ENCODE measurements at regions not wholly inside any gene's neighbourhood (a gene's known extent, or its start where the extent isn't known, plus 50 kb on each side); places are given as distances from the start of the nearest gene placed in this dataset.

GRCh38 chr5:2466966-2467365 is 284.5 kb downstream of the IRX2 start:
- H3K36me3 ChIP-seq = no peaks in the 10 kb centered on the region
- ATAC-seq (no peak), FAIRE-seq (no peak), DNase-seq (no peak)
- intact Hi-C loops (cut with DNase I) = no loop called here
- no peaks in the 10 kb centered on the region for H3K9me3 ChIP-seq
- no peak overlapping the region for H3K27ac ChIP-seq
- 33 to 35% methylated on average over 9 of the region's 9 CpGs for WGBS, 2 donors
- H3K4me3 ChIP-seq = no peak overlapping the region
- peaks cover 0 to 3% (median 0%) of the 10 kb centered on the region in 4 donors for H3K27me3 ChIP-seq
- TF ChIP-seq CTCF (IDR thresholded peaks at IDR 0.05) = no peak
- no peaks in the 10 kb centered on the region for H3K4me1 ChIP-seq

- Histone ChIP-seq H3K36me3 (no peaks in the 10 kb centered on the region), H3K4me1 (no peaks in the 10 kb centered on the region), H3K27ac (no peak overlapping the region), H3K27me3 (peaks cover 0 to 3% (median 0%) of the 10 kb centered on the region in 4 donors), H3K4me3 (no peak overlapping the region), H3K9me3 (no peaks in the 10 kb centered on the region)
- TF ChIP-seq CTCF (IDR thresholded peaks at IDR 0.05) = no peak
- WGBS, 2 donors = 19 to 24% methylated on average over 10 of the region's 10 CpGs
- FAIRE-seq = no peak
- ATAC-seq = no peak
- intact Hi-C loops (cut with DNase I) = no loop called here
- no peak for DNase-seq
Measured at GRCh38 chr5:2465383-2465782, 286.1 kb downstream of the IRX2 start.

GRCh38 chr5:2464141-2464540 is 287.3 kb downstream of the IRX2 start:
- Histone ChIP-seq H3K9me3 (no peaks in the 10 kb centered on the region), H3K4me1 (no peaks in the 10 kb centered on the region), H3K4me3 (no peak overlapping the region), H3K27me3 (peaks cover 0 to 3% (median 0%) of the 10 kb centered on the region in 4 donors), H3K36me3 (no peaks in the 10 kb centered on the region), H3K27ac (no peak overlapping the region)
- no peak for TF ChIP-seq CTCF (IDR thresholded peaks at IDR 0.05)
- FAIRE-seq (no peak), DNase-seq (no peak), ATAC-seq (no peak)
- intact Hi-C loops (cut with DNase I) = no loop called here
- 67 to 74% methylated on average over 9 of the region's 9 CpGs for WGBS, 2 donors

- Histone ChIP-seq H3K9me3 (no peaks in the 10 kb centered on the region), H3K4me3 (no peak overlapping the region), H3K4me1 (no peaks in the 10 kb centered on the region), H3K36me3 (no peaks in the 10 kb centered on the region), H3K27me3 (no peaks in the 10 kb centered on the region), H3K27ac (no peak overlapping the region)
- WGBS, 2 donors = 44 to 51% methylated on average over 22 to 23 of the region's 23 CpGs
- DNase-seq (no peak), ATAC-seq (no peak), FAIRE-seq (no peak)
- no peak for TF ChIP-seq CTCF (IDR thresholded peaks at IDR 0.05)
- intact Hi-C loops (cut with DNase I) = no loop called here
Measured at GRCh38 chr5:2461701-2462691, 289.5 kb downstream of the IRX2 start.

GRCh38 chr5:2460098-2460497 is 291.4 kb downstream of the IRX2 start:
- Histone ChIP-seq H3K4me1 (no peaks in the 10 kb centered on the region), H3K9me3 (no peaks in the 10 kb centered on the region), H3K36me3 (no peaks in the 10 kb centered on the region), H3K4me3 (no peak overlapping the region), H3K27ac (no peak overlapping the region), H3K27me3 (no peaks in the 10 kb centered on the region)
- DNase-seq = no peak
- whole genome bisulfite sequencing, 2 donors = 32 to 50% methylated on average over 3 of the region's 3 CpGs
- FAIRE-seq = no peak
- ATAC-seq = no peak
- intact Hi-C loops (cut with DNase I) = no loop called here
- no peak for TF ChIP-seq CTCF (IDR thresholded peaks at IDR 0.05)
